ENCODE measurements at regions not wholly inside any gene's neighbourhood (a gene's known extent, or its start where the extent isn't known, plus 50 kb on each side); places are given as distances from the start of the nearest gene placed in this dataset.

- H3K36me3 Mint-ChIP-seq = peaks cover 24% of the 10 kb centered on the region
- no peaks in the 10 kb centered on the region for H3K9me3 Mint-ChIP-seq
- no peak overlapping the region for H3K27ac Mint-ChIP-seq
- ATAC-seq (ENCODE audit: low read depth) = no peak
- H3K4me1 Mint-ChIP-seq = peaks cover 31% of the 10 kb centered on the region
- H3K4me3 Mint-ChIP-seq = no peak overlapping the region
- H3K27me3 Mint-ChIP-seq = peaks cover 2% of the 10 kb centered on the region
- POLR2A ChIA-PET = interaction anchor here (1.3 kb wide), 1 partner anchor 9 kb away, joined by 4 read pairs; no protein-coding TSS in a partner anchor
- DNase-seq = no peak
Observed at GRCh38 chr2:134129900-134130537, 123.9 kb upstream of the MGAT5 start.

GRCh38 chr2:134131681-134132489, 122.0 kb upstream of the MGAT5 start:
- Mint-ChIP-seq H3K27ac (no peak overlapping the region), H3K36me3 (peaks cover 21% of the 10 kb centered on the region), H3K27me3 (peaks cover 2% of the 10 kb centered on the region), H3K9me3 (no peaks in the 10 kb centered on the region), H3K4me3 (no peak overlapping the region), H3K4me1 (peaks cover 23% of the 10 kb centered on the region)
- ATAC-seq (ENCODE audit: low read depth) = no peak
- no peak for DNase-seq
- POLR2A ChIA-PET = no interaction called here

GRCh38 chr2:134132490-134132857, 121.4 kb upstream of the MGAT5 start:
- no peak for ATAC-seq (ENCODE audit: low read depth)
- Mint-ChIP-seq H3K36me3 (peaks cover 18% of the 10 kb centered on the region), H3K9me3 (no peaks in the 10 kb centered on the region), H3K4me1 (peaks cover 23% of the 10 kb centered on the region), H3K27ac (no peak overlapping the region), H3K27me3 (peaks cover 2% of the 10 kb centered on the region), H3K4me3 (no peak overlapping the region)
- DNase-seq = no peak
- POLR2A ChIA-PET = no interaction called here

GRCh38 chr2:134133622-134134312, 120.1 kb upstream of the MGAT5 start:
- POLR2A ChIA-PET = no interaction called here
- no peak for ATAC-seq (ENCODE audit: low read depth)
- peaks cover 21% of the 10 kb centered on the region for H3K4me1 Mint-ChIP-seq
- no peaks in the 10 kb centered on the region for H3K27me3 Mint-ChIP-seq
- no peak overlapping the region for H3K27ac Mint-ChIP-seq
- peaks cover 20% of the 10 kb centered on the region for H3K36me3 Mint-ChIP-seq
- DNase-seq = no peak
- no peaks in the 10 kb centered on the region for H3K9me3 Mint-ChIP-seq
- no peak overlapping the region for H3K4me3 Mint-ChIP-seq

- POLR2A ChIA-PET = no interaction called here
- DNase-seq (no peak), ATAC-seq (ENCODE audit: low read depth) (no peak)
- Mint-ChIP-seq H3K27me3 (no peaks in the 10 kb centered on the region), H3K27ac (no peak overlapping the region), H3K9me3 (no peaks in the 10 kb centered on the region), H3K4me3 (no peak overlapping the region), H3K4me1 (peaks cover 19% of the 10 kb centered on the region), H3K36me3 (peaks cover 22% of the 10 kb centered on the region)
Observed at GRCh38 chr2:134134313-134134706, 119.6 kb upstream of the MGAT5 start.

GRCh38 chr2:134134827-134135226, 119.0 kb upstream of the MGAT5 start:
- no peaks in the 10 kb centered on the region for H3K27me3 Mint-ChIP-seq
- peaks cover 19% of the 10 kb centered on the region for H3K4me1 Mint-ChIP-seq
- POLR2A ChIA-PET = no interaction called here
- H3K9me3 Mint-ChIP-seq = no peaks in the 10 kb centered on the region
- ATAC-seq (ENCODE audit: low read depth) (no peak), DNase-seq (no peak)
- H3K27ac Mint-ChIP-seq = no peak overlapping the region
- no peak overlapping the region for H3K4me3 Mint-ChIP-seq
- peaks cover 22% of the 10 kb centered on the region for H3K36me3 Mint-ChIP-seq

- H3K27me3 Mint-ChIP-seq = no peaks in the 10 kb centered on the region
- no peak overlapping the region for H3K4me3 Mint-ChIP-seq
- peaks cover 20% of the 10 kb centered on the region for H3K4me1 Mint-ChIP-seq
- H3K9me3 Mint-ChIP-seq = no peaks in the 10 kb centered on the region
- DNase-seq = no peak
- H3K36me3 Mint-ChIP-seq = peaks cover 17% of the 10 kb centered on the region
- no peak for ATAC-seq (ENCODE audit: low read depth)
- no peak overlapping the region for H3K27ac Mint-ChIP-seq
- POLR2A ChIA-PET = no interaction called here
Observed at GRCh38 chr2:134135793-134136192, 118.1 kb upstream of the MGAT5 start.

- peaks cover 10% of the 10 kb centered on the region for H3K36me3 Mint-ChIP-seq
- H3K27ac Mint-ChIP-seq = peak overlapping the region; percentile 8
- peak overlapping the region; percentile 54 for H3K4me3 Mint-ChIP-seq
- no peaks in the 10 kb centered on the region for H3K27me3 Mint-ChIP-seq
- H3K4me1 Mint-ChIP-seq = peaks cover 26% of the 10 kb centered on the region
- ATAC-seq (ENCODE audit: low read depth) (no peak), DNase-seq (no peak)
- POLR2A ChIA-PET = no interaction called here
- H3K9me3 Mint-ChIP-seq = no peaks in the 10 kb centered on the region
Observed at GRCh38 chr2:134136731-134137130, 117.1 kb upstream of the MGAT5 start.

GRCh38 chr2:134137182-134137611, 116.7 kb upstream of the MGAT5 start:
- Mint-ChIP-seq H3K27ac (peak overlapping the region; percentile 8), H3K27me3 (no peaks in the 10 kb centered on the region)
- ATAC-seq (ENCODE audit: low read depth) = peak; percentile 63

GRCh38 chr2:134138115-134138514, 115.8 kb upstream of the MGAT5 start:
- H3K4me1 Mint-ChIP-seq = peaks cover 34% of the 10 kb centered on the region
- no peak for ATAC-seq (ENCODE audit: low read depth)
- H3K27me3 Mint-ChIP-seq = no peaks in the 10 kb centered on the region
- POLR2A ChIA-PET = no interaction called here
- H3K36me3 Mint-ChIP-seq = peaks cover 11% of the 10 kb centered on the region
- no peak for DNase-seq
- H3K9me3 Mint-ChIP-seq = no peaks in the 10 kb centered on the region
- no peak overlapping the region for H3K27ac Mint-ChIP-seq
- no peak overlapping the region for H3K4me3 Mint-ChIP-seq

More at GRCh38 chr2:134137182-134137611, 116.7 kb upstream of the MGAT5 start:
- Mint-ChIP-seq H3K9me3 (no peaks in the 10 kb centered on the region), H3K4me3 (peak overlapping the region; percentile 54), H3K4me1 (peaks cover 31% of the 10 kb centered on the region), H3K36me3 (peaks cover 8% of the 10 kb centered on the region)
- no peak for DNase-seq
- POLR2A ChIA-PET = no interaction called here

- no peak for DNase-seq
- H3K27me3 Mint-ChIP-seq = no peaks in the 10 kb centered on the region
- H3K36me3 Mint-ChIP-seq = peaks cover 17% of the 10 kb centered on the region
- no peak overlapping the region for H3K27ac Mint-ChIP-seq
- no peak overlapping the region for H3K4me3 Mint-ChIP-seq
- no peaks in the 10 kb centered on the region for H3K9me3 Mint-ChIP-seq
- POLR2A ChIA-PET = no interaction called here
- ATAC-seq (ENCODE audit: low read depth) = no peak
- H3K4me1 Mint-ChIP-seq = peaks cover 40% of the 10 kb centered on the region
Observed at GRCh38 chr2:134139611-134140010, 114.3 kb upstream of the MGAT5 start.

GRCh38 chr2:134140251-134140661, 113.6 kb upstream of the MGAT5 start:
- ATAC-seq (ENCODE audit: low read depth) (no peak), DNase-seq (no peak)
- Mint-ChIP-seq H3K27me3 (no peaks in the 10 kb centered on the region), H3K4me3 (no peak overlapping the region), H3K4me1 (peaks cover 40% of the 10 kb centered on the region), H3K27ac (no peak overlapping the region), H3K9me3 (no peaks in the 10 kb centered on the region), H3K36me3 (peaks cover 17% of the 10 kb centered on the region)
- POLR2A ChIA-PET = no interaction called here

- peaks cover 35% of the 10 kb centered on the region for H3K4me1 Mint-ChIP-seq
- DNase-seq = no peak
- no peaks in the 10 kb centered on the region for H3K9me3 Mint-ChIP-seq
- H3K36me3 Mint-ChIP-seq = peaks cover 15% of the 10 kb centered on the region
- H3K27ac Mint-ChIP-seq = peak overlapping the region; percentile 6
- no peak for ATAC-seq (ENCODE audit: low read depth)
- H3K27me3 Mint-ChIP-seq = no peaks in the 10 kb centered on the region
- no peak overlapping the region for H3K4me3 Mint-ChIP-seq
- POLR2A ChIA-PET = no interaction called here
Observed at GRCh38 chr2:134141598-134142340, 112.1 kb upstream of the MGAT5 start.
